Activated CD4-positive, alpha-beta T cell treated with anti-CD3 and anti-CD28 coated beads, Interleukin-2, Interleukin-4, amounts not matched to agents 100 ng/mL and 50 ng/mL, durations not matched to agents 16 hours and 8 hours (primary cell): ENCODE measurements at regions not wholly inside any gene's neighbourhood (a gene's known extent, or its start where the extent isn't known, plus 50 kb on each side); places are given as distances from the start of the nearest gene placed in this dataset.
A peak's percentile ranks its signal among the peaks of the same experiment; 100 is the strongest.
"Not testable (repeated sequence)": the region's sequence is repeated elsewhere in the genome, so short reads cannot be mapped to it uniquely, and the experiment has no call there.

Experiments
- DNase-seq: peaks from one replicate; pipeline ENCODE4 v3.0.0-alpha.2; 2020; ENCODE audit warnings: low spot score

- no peak for DNase-seq
These were observed 1681.0 kb upstream of the DDX18 start for GRCh38 chr2:116133381-116133942.

- DNase-seq, result peak; percentile 4
These were observed 1672.5 kb upstream of the DDX18 start for GRCh38 chr2:116141891-116142474.

- no peak for DNase-seq
These were observed 1671.8 kb upstream of the DDX18 start for GRCh38 chr2:116142644-116143227.

GRCh38 chr2:116145031-116145430, 1669.5 kb upstream of the DDX18 start:
- DNase-seq, result no peak

- DNase-seq, result no peak
These were observed 1666.1 kb upstream of the DDX18 start for GRCh38 chr2:116148361-116148760.

GRCh38 chr2:116153729-116154128, 1660.8 kb upstream of the DDX18 start:
- DNase-seq, result no peak

GRCh38 chr2:116160657-116161056, 1653.8 kb upstream of the DDX18 start:
- DNase-seq, result no peak

GRCh38 chr2:116162395-116162794, 1652.1 kb upstream of the DDX18 start:
- no peak for DNase-seq

GRCh38 chr2:116167107-116167506, 1647.4 kb upstream of the DDX18 start:
- no peak for DNase-seq

- DNase-seq, result no peak
These were observed 1634.4 kb upstream of the DDX18 start for GRCh38 chr2:116180072-116180471.

GRCh38 chr2:116190684-116191083, 1623.8 kb upstream of the DDX18 start:
- DNase-seq, result not testable (repeated sequence)

- DNase-seq, result no peak
These were observed 1614.4 kb upstream of the DDX18 start for GRCh38 chr2:116200086-116200485.

- no peak for DNase-seq
These were observed 1602.8 kb upstream of the DDX18 start for GRCh38 chr2:116211719-116212118.

- no peak for DNase-seq
These were observed 1591.7 kb upstream of the DDX18 start for GRCh38 chr2:116222793-116223192.

- no peak for DNase-seq
These were observed 1590.6 kb upstream of the DDX18 start for GRCh38 chr2:116223912-116224311.

GRCh38 chr2:116224610-116225009, 1589.9 kb upstream of the DDX18 start:
- no peak for DNase-seq

- DNase-seq, result no peak
These were observed 1576.0 kb upstream of the DDX18 start for GRCh38 chr2:116238511-116238910.

- no peak for DNase-seq
These were observed 1564.1 kb upstream of the DDX18 start for GRCh38 chr2:116250376-116250775.

- DNase-seq, result no peak
These were observed 1549.6 kb upstream of the DDX18 start for GRCh38 chr2:116264872-116265271.

- DNase-seq, result no peak
These were observed 1545.5 kb upstream of the DDX18 start for GRCh38 chr2:116269040-116269439.

- no peak for DNase-seq
These were observed 1510.2 kb upstream of the DDX18 start for GRCh38 chr2:116304328-116304727.

GRCh38 chr2:116317111-116317510, 1497.4 kb upstream of the DDX18 start:
- DNase-seq, result no peak

- DNase-seq, result not testable (repeated sequence)
These were observed 1495.9 kb upstream of the DDX18 start for GRCh38 chr2:116318551-116318950.

- DNase-seq, result no peak
These were observed 1495.5 kb upstream of the DDX18 start for GRCh38 chr2:116319001-116319400.
